Psoas muscle (tissue), 7 donors: ENCODE measurements at regions not wholly inside any gene's neighbourhood (a gene's known extent, or its start where the extent isn't known, plus 50 kb on each side); places are given as distances from the start of the nearest gene placed in this dataset.

Experiments used
- ATAC-seq, 4 donors: fragments of 200-7000 bp; cut with Tn5 transposase; one replicate each; pipeline ENCODE4 v1.9.1; 2020; ENCODE audit warnings: moderate library complexity in 3 of 4, mild to moderate bottlenecking in 2 of 4
- DNase-seq, 2 donors: peaks; one replicate each; pipeline ENCODE4 v3.0.0-alpha.2; 2020
- H3K27ac ChIP-seq: fragments of 200-600 bp; one replicate; pipeline ENCODE4 v1.8.0; 2022
- H3K27me3 ChIP-seq, 3 donors: fragments of 200-600 bp in 1 of 3; one replicate each; pipeline versions ENCODE4 v1.6.1 to v1.8.0; 2013 to 2022; ENCODE audit warnings: low read length in 2 of 3, mild to moderate bottlenecking in 2 of 3, moderate library complexity in 1 of 3; ENCODE audit not compliant: insufficient read depth in 3 of 3
- H3K36me3 ChIP-seq, 2 donors: fragments of 200-600 bp in 1 of 2; one replicate each; pipeline versions ENCODE4 v1.6.1 to v1.8.0; 2013 to 2022; ENCODE audit warnings: low read depth in 1 of 2, mild to moderate bottlenecking in 1 of 2, moderate library complexity in 1 of 2; ENCODE audit not compliant: insufficient read depth in 1 of 2
- H3K4me1 ChIP-seq: fragments of 200-600 bp; one replicate; pipeline ENCODE4 v1.8.0; 2022
- H3K4me3 ChIP-seq: fragments of 200-600 bp; one replicate; pipeline ENCODE4 v1.8.0; 2022; ENCODE audit warnings: mild to moderate bottlenecking
- H3K9me3 ChIP-seq: fragments of 200-600 bp; one replicate; pipeline ENCODE4 v1.8.0; 2022
- WGBS, 3 donors: extraction: QIAGEN DNeasy Blood & Tissue Kit; methylation state at CpG; one replicate each; pipeline versions ENCODE4 v1.1.6 to v1.1.7; 2013; 5-methylcytosine and 5-hydroxymethylcytosine counted together
- intact Hi-C, 2 donors: fragments of 100-400 bp; cut with DNase I; formaldehyde crosslinking; loops; one replicate each; pipeline versions ENCODE4 v1.11.0 to v1.14.2; 2022
- TF ChIP-seq, protein P1 (sequence below): fragments of 200-600 bp; IDR thresholded peaks from one replicate; pipeline ENCODE4 v1.8.0; 2022; ENCODE audit warnings: antibody characterized with exemption
- donor health status: healthy with polysubstance abuse.
- donor health status: DM: no; HTN: no; CAD: no; lungs with moderate emphysema.
- donor health status: Bipolar disorder and iron deficiency.
- donor health status: healthy.
- donor health status: DM: yes; HTN: yes; CAD: no.
- donor health status: DM: no; HTN: no; CAD: no.
- donor health status: DM: yes; HTN: yes; CAD: no.

- H3K27ac ChIP-seq, result no peak overlapping the region
- WGBS, 3 donors, result 90 to 98% (median 91%) methylated on average over 1 of the region's 1 CpG
- no peaks in the 10 kb centered on the region for H3K4me1 ChIP-seq
- no peak overlapping the region for H3K4me3 ChIP-seq
- no peaks in the 10 kb centered on the region for H3K36me3 ChIP-seq
- H3K9me3 ChIP-seq, result no peaks in the 10 kb centered on the region
- DNase-seq, result no peak
- intact Hi-C loops, result no loop called here
- no peak for ATAC-seq
- H3K27me3 ChIP-seq, result no peaks in the 10 kb centered on the region
- TF ChIP-seq, protein P1, sequence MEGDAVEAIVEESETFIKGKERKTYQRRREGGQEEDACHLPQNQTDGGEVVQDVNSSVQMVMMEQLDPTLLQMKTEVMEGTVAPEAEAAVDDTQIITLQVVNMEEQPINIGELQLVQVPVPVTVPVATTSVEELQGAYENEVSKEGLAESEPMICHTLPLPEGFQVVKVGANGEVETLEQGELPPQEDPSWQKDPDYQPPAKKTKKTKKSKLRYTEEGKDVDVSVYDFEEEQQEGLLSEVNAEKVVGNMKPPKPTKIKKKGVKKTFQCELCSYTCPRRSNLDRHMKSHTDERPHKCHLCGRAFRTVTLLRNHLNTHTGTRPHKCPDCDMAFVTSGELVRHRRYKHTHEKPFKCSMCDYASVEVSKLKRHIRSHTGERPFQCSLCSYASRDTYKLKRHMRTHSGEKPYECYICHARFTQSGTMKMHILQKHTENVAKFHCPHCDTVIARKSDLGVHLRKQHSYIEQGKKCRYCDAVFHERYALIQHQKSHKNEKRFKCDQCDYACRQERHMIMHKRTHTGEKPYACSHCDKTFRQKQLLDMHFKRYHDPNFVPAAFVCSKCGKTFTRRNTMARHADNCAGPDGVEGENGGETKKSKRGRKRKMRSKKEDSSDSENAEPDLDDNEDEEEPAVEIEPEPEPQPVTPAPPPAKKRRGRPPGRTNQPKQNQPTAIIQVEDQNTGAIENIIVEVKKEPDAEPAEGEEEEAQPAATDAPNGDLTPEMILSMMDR, result no peak
Measured at GRCh38 chr2:143952536-143952935, 567.4 kb downstream of the ZEB2 start.

- Histone ChIP-seq H3K36me3 (no peaks in the 10 kb centered on the region), H3K9me3 (no peaks in the 10 kb centered on the region), H3K4me1 (no peaks in the 10 kb centered on the region), H3K27me3 (no peaks in the 10 kb centered on the region), H3K27ac (no peak overlapping the region), H3K4me3 (no peak overlapping the region)
- ATAC-seq (no peak), DNase-seq (no peak)
- intact Hi-C loops, result no loop called here
- TF ChIP-seq, protein P1, result no peak
- 74 to 84% (median 80%) methylated on average over 2 of the region's 2 CpGs for WGBS, 3 donors
Measured at GRCh38 chr2:143950704-143951103, 569.2 kb downstream of the ZEB2 start.

DNA sequence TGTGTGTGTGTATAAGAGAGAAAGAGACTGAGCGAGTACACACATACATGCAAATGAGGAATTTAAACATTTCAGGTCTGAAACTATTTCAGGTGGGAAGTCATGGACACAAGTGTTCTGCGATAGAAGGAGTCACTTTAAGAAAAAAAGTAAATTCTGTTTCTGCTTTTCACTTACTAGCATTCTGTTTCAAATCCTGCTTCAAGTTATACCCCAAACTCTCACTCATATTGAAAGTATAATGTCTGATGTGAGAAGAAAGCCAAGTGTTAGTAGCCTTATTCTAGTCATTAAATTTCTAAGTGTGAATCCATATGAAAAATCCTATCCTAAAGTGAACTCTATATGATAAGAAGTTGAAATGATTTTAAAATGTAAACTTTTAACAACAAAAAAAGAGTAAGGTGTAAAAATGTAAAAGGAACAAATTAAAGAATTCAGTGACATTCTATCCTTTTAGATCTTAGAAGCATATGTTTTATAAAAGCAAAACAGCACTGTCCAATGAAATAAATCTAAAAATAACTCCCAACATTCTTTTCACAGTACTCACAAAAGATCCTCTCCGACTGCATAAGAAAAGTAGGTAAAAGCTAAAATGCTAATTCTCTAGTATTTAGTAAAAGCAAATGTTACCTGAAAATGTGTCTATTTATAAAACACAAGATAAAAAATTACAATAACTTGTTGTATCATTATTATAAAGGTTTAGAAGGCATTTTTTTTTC is 570.6 kb downstream of the ZEB2 start:
- Histone ChIP-seq H3K36me3 (no peaks in the 10 kb centered on the region), H3K4me1 (no peaks in the 10 kb centered on the region), H3K27ac (no peak overlapping the region), H3K27me3 (no peaks in the 10 kb centered on the region), H3K9me3 (no peaks in the 10 kb centered on the region), H3K4me3 (no peak overlapping the region)
- WGBS, 3 donors, result 75% methylated on average over 3 of the region's 3 CpGs
- intact Hi-C loops, result no loop called here
- TF ChIP-seq, protein P1, result no peak
- no peak for DNase-seq
- ATAC-seq, result no peak

GRCh38 chr2:143948710-143949109 is 571.2 kb downstream of the ZEB2 start:
- DNase-seq, result no peak
- WGBS, 3 donors, result 88 to 93% (median 89%) methylated on average over 2 of the region's 2 CpGs
- Histone ChIP-seq H3K36me3 (no peaks in the 10 kb centered on the region), H3K4me1 (no peaks in the 10 kb centered on the region), H3K27ac (no peak overlapping the region), H3K4me3 (no peak overlapping the region), H3K9me3 (no peaks in the 10 kb centered on the region), H3K27me3 (no peaks in the 10 kb centered on the region)
- ATAC-seq, result no peak
- intact Hi-C loops, result no loop called here
- TF ChIP-seq, protein P1, result no peak
